ENCODE measurements at regions not wholly inside any gene's neighbourhood (a gene's known extent, or its start where the extent isn't known, plus 50 kb on each side); places are given as distances from the start of the nearest gene placed in this dataset.
"Not testable (repeated sequence)": the region's sequence is repeated elsewhere in the genome, so short reads cannot be mapped to it uniquely, and the experiment has no call there.

GRCh38 chr6:4662886-4663285 lies 113.3 kb upstream of the CDYL start:
- no peak for TF ChIP-seq CTCF (IDR thresholded peaks at IDR 0.05; ENCODE audit: borderline replicate concordance, insufficient read depth, low read depth, low read length)
- H3K4me3 ChIP-seq (ENCODE audit: low read depth, low read length): no peak overlapping the region

- TF ChIP-seq CTCF (IDR thresholded peaks at IDR 0.05; ENCODE audit: borderline replicate concordance, insufficient read depth, low read depth, low read length): no peak
- H3K4me3 ChIP-seq (ENCODE audit: low read depth, low read length): no peak overlapping the region
Measured at GRCh38 chr6:4661391-4661790, 114.8 kb upstream of the CDYL start.

- H3K4me3 ChIP-seq (ENCODE audit: low read depth, low read length): no peak overlapping the region
Measured at GRCh38 chr6:4660377-4661321, 115.6 kb upstream of the CDYL start.

GRCh38 chr6:4659719-4660118 lies 116.5 kb upstream of the CDYL start:
- H3K4me3 ChIP-seq (ENCODE audit: low read depth, low read length): not testable (repeated sequence)

More at GRCh38 chr6:4660377-4661321, 115.6 kb upstream of the CDYL start:
- TF ChIP-seq CTCF (IDR thresholded peaks at IDR 0.05; ENCODE audit: borderline replicate concordance, insufficient read depth, low read depth, low read length): no peak

GRCh38 chr6:4658486-4658885 lies 117.7 kb upstream of the CDYL start:
- TF ChIP-seq CTCF (IDR thresholded peaks at IDR 0.05; ENCODE audit: borderline replicate concordance, insufficient read depth, low read depth, low read length): no peak
- H3K4me3 ChIP-seq (ENCODE audit: low read depth, low read length): no peak overlapping the region

GRCh38 chr6:4656106-4656505 lies 120.1 kb upstream of the CDYL start:
- no peak overlapping the region for H3K4me3 ChIP-seq (ENCODE audit: low read depth, low read length)
- no peak for TF ChIP-seq CTCF (IDR thresholded peaks at IDR 0.05; ENCODE audit: borderline replicate concordance, insufficient read depth, low read depth, low read length)

GRCh38 chr6:4655196-4656025 lies 120.8 kb upstream of the CDYL start:
- TF ChIP-seq CTCF (IDR thresholded peaks at IDR 0.05; ENCODE audit: borderline replicate concordance, insufficient read depth, low read depth, low read length): no peak
- no peak overlapping the region for H3K4me3 ChIP-seq (ENCODE audit: low read depth, low read length)

All from GM12875 (cell line).